NCI-H2171 treated with DMSO at 0.1 percent for 48 hours (cell line): ENCODE measurements at regions not wholly inside any gene's neighbourhood (a gene's known extent, or its start where the extent isn't known, plus 50 kb on each side); places are given as distances from the start of the nearest gene placed in this dataset.
"Not testable (repeated sequence)": the region's sequence is repeated elsewhere in the genome, so short reads cannot be mapped to it uniquely, and the experiment has no call there.

Source experiments
- DNase-seq: peaks from one replicate; lab custom pipeline; 2025; lab: John Stamatoyannopoulos, UW

- no peak for DNase-seq
These were observed 67.9 kb downstream of the TTLL2 start for GRCh38 chr6:167392631-167393316.

DNA sequence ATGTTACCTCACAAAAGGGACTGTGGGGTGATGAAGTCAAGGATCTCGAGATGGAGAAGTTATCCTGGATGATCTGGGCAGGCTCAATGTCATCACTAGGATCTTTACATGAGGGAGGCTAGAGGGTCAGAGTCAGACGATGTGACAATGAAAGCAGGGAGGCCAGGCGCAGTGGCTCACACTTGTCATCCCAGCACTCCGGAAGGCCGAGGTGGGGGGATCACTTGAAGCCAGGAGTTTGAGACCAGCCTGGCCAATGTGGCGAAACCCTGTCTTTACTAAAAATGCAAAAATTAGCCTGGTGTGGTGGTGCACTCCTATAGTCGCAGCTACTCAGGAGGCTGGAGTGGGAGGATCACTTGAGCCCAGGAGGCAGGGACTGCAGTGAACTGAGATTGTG, 68.8 kb downstream of the TTLL2 start:
- DNase-seq = no peak

DNA sequence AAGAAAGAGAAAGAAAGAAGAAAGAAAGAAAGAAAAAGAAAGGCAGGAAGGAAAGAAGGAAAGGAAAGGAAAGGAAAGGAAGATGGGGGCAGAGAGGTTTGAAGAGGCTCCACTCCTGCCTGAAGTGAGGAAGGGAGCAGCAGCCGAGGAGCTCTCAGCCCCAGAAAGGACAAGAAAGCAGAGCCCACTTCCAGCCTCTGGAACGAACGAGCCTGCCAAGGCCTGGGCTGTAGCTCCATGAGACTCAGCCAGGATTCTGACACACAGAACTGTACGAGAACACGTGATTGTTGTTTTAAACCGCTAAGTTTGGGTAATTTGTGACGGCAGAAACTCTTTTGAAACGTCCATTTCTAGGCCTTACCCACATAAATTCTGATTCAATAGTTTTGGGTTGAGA, 69.5 kb downstream of the TTLL2 start:
- DNase-seq = no peak

- DNase-seq = no peak
These were observed 69.9 kb downstream of the TTLL2 start for GRCh38 chr6:167394820-167395219.

DNA sequence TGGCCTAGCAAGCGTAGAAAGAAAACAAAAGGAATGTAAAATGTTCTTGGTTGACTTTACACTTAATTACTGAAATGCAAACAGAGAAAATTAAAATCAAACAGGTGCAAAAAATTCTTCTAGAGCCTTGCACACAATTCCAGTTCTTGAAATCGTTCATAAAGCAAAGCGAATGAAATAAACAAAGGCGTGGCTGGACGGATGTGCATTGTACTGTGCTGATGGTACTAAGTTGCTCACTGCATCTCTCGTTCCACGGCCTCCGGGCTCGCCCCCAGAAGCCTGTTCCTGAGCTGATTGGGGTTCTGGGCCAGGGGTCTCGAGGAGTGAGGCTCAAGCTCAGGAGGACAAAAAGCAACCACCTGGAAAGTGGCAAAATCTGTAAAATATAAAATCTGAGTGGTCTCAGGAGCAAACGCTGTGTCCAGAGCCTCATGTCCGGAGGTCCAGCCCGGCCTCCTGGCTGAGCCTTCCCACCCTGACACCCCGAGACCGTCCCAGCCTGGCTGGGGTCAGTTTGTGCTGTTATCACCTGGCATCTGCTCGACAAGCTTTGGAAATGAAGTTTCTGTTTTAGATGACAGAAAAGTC, 71.3 kb downstream of the TTLL2 start:
- no peak for DNase-seq

- DNase-seq = no peak
These were observed 72.0 kb downstream of the TTLL2 start for GRCh38 chr6:167396659-167397490.

DNA sequence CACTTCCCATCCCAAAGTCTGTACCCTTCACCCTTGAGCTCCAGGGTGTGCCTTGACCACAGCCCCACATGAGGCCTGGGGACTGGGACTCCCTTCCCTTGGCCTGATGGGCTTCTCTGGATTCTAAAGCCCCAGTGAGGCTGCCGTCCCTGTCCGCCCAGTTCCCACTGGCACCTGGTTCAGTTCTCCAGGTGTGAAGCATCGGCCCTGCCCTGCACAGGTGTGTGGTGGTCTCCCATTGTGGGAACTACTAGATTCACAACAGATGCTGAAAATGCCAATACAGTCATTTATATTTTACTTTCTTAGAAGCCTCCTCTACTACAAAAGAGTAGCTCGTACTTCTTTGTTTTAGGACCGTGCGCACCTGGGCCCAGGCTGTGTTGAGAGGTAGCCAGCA, 72.8 kb downstream of the TTLL2 start:
- no peak for DNase-seq

GRCh38 chr6:167398214-167399050, 73.5 kb downstream of the TTLL2 start:
- DNase-seq = no peak

GRCh38 chr6:167399051-167399387, 74.1 kb downstream of the TTLL2 start:
- no peak for DNase-seq

DNA sequence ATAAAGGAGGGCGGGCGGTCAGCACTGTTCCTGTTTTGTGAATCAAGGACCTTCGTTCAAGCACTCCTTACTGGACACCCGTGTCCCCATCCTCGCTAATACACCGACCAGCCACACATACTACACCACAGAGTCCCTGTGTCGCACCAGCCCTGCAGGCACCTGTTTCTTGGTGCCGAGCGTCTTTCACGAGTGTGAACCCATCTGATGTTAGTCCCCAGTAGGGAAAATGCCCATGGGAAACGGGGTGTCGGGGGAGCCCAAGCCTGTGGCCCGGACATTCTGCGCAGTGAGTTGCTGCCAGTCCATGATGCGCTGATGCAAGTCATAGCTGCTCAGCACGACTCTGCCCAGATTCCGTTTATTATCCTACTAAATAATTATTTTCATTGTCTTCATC, 74.7 kb downstream of the TTLL2 start:
- DNase-seq = no peak

- no peak for DNase-seq
These were observed 75.7 kb downstream of the TTLL2 start for GRCh38 chr6:167400482-167401138.

DNA sequence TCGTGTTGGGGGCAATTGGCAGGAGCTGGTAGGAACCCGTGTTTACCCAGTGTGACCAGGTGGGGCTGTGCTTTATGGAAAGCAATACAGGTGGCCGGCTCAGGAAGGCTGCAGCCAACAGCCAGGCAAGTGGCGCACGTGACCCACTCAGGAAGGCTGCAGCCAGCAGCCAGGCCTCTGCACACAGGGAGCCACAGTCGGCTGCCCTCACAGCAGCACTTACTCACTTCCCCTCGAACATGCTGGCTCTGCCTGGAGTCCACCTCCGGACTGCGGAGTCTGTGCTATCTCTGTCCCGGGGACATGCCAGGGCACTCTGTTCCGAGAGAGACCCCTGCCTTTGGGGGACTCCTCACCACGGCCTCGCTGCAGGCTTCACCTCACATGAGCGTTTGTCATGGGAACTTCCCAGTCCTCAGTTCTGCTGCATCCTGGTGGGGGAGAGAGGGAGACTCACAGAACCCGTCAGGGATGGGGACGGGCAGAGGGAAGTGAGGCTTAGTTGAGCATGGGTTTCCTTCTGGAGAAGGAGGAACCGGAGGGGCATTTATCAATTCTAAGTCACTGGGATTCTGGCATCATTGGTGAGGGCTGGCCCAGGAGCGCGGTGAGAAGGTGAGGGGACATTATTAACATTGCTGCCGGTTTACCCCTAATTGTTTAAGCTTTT, 76.8 kb downstream of the TTLL2 start:
- no peak for DNase-seq

- no peak for DNase-seq
These were observed 77.4 kb downstream of the TTLL2 start for GRCh38 chr6:167402195-167402686.

- DNase-seq = no peak
These were observed 78.5 kb downstream of the TTLL2 start for GRCh38 chr6:167403427-167403826.

DNA sequence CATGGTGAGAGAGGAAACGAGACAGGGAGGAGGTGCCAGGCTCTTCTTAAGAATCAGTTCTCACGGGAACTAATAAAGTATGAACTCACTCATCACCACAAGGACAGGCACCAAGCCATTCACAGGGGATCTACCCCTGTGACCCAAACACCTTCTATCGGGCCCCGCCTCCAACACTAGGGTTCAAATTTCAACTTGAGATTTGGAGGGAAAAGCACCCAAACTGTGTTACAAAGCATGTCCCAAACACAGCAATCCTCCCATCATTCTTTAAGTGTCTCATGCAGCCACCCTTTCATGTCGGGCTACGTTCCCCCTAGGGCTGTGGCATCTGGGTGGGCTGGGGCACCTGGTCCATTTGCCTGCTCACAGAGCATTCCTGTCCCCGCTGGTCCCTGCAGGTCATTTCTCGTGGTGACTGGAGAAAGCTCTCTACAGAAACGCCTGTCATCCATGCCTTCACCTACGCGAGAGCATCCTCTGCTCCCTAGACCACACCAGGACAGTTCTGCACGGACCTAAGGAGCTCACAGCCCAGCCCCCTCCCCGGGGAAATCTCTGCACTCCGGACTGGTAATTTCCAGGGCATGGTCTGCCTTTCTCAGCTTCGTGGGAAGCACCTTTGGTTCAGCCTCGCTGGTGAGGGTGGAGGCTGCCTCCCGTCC, 79.6 kb downstream of the TTLL2 start:
- DNase-seq = no peak

GRCh38 chr6:167405778-167406532, 81.1 kb downstream of the TTLL2 start:
- no peak for DNase-seq

GRCh38 chr6:167406533-167407238, 81.8 kb downstream of the TTLL2 start:
- not testable (repeated sequence) for DNase-seq

DNA sequence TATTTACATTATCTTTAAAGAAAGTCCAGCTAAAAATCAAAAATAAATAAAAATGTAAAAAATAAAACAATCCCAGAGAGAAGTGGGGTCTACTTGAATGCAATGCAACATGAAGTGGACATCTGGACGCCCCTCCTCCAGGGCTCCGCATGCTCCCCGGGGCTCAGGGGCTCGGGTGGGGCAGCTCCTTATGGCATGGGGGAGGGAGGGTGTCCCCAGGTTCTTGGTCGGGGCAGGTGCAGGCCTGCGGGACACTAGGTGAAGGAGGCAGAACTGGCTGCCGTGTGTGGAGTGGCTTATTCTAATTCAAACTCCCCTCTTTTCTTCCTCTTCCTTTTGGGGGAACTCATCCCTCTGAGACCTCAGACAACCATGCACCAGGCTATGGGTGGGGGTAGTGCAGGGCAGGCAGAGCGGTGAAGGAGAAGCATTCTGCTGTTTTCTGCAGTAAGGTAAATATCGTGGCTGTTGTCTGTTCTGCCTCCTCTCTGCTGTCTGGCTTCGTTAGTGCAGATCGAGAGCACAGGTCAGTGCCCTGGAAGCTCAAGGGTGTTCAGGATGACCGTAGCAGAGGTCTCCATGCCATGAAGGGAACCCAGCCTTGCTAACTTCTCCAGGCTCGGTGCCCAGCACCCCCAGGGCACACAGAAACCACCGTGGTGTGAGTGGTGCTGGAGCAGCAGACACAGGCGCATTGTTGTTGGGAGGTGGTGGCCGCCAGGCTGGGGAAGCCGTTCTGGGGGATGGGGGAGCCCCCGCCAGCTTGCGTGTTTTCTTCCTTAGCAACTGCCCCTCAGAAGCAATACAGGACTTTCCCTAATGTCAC, 82.6 kb downstream of the TTLL2 start:
- DNase-seq = no peak
